ENCODE measurements at regions not wholly inside any gene's neighbourhood (a gene's known extent, or its start where the extent isn't known, plus 50 kb on each side); places are given as distances from the start of the nearest gene placed in this dataset.
"Not testable (repeated sequence)": the region's sequence is repeated elsewhere in the genome, so short reads cannot be mapped to it uniquely, and the experiment has no call there.

DNA sequence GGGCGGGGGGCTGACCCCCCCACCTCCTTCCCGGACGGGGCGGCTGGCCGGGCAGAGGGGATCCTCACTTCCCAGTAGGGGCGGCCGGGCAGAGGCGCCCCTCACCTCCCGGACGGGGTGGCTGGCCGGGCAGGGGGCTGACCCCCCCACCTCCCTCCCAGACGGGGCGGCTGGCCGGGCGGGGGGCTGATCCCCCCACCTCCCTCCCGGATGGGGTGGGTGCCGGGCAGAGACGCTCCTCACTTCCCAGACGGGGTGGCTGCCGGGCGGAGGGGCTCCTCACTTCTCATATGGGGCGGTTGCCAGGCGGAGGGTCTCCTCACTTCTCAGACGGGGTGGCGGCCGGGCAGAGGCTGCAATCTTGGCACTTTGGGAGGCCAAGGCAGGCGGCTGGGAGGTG, 95.1 kb upstream of the GARIN1A start:
- TF ChIP-seq POLR2A, CTCF, POLR2AphosphoS5 (IDR thresholded peaks at IDR 0.05): not testable (repeated sequence)

Measured in sigmoid colon (tissue), 4 donors.